Fibroblast of the aortic adventitia (primary cell): ENCODE measurements at regions not wholly inside any gene's neighbourhood (a gene's known extent, or its start where the extent isn't known, plus 50 kb on each side); places are given as distances from the start of the nearest gene placed in this dataset.
A peak's percentile ranks its signal among the peaks of the same experiment; 100 is the strongest.

ENCODE experiments used
- DNase-seq: peaks from one replicate; pipeline ENCODE4 v3.0.0-alpha.2; 2010; ENCODE audit warnings: low read depth
- H3K4me3 ChIP-seq: 2 replicates; pipeline ENCODE4 v1.5.1; 2011; ENCODE audit warnings: low read depth, mild to moderate bottlenecking, control low read depth, low read length, moderate library complexity
- CTCF ChIP-seq: IDR thresholded peaks from 2 replicates; pipeline ENCODE4 v1.5.1; 2011; ENCODE audit warnings: mild to moderate bottlenecking, low read length, control low read depth, inconsistent platforms; ENCODE audit not compliant: insufficient read depth

- no peak overlapping the region for H3K4me3 ChIP-seq
- TF ChIP-seq CTCF, result no peak
- DNase-seq, result no peak
These were observed 516.7 kb upstream of the HTR2A start for GRCh38 chr13:47413526-47413925.

GRCh38 chr13:47413112-47413511 lies 516.3 kb upstream of the HTR2A start:
- TF ChIP-seq CTCF, result no peak

GRCh38 chr13:47409778-47410177 lies 512.9 kb upstream of the HTR2A start:
- no peak for DNase-seq
- no peak for TF ChIP-seq CTCF

More at GRCh38 chr13:47413112-47413511, 516.3 kb upstream of the HTR2A start:
- H3K4me3 ChIP-seq, result no peak overlapping the region
- DNase-seq, result peak; percentile 18

GRCh38 chr13:47408546-47409319 lies 511.9 kb upstream of the HTR2A start:
- no peak for DNase-seq

More at GRCh38 chr13:47409778-47410177, 512.9 kb upstream of the HTR2A start:
- H3K4me3 ChIP-seq, result no peak overlapping the region

GRCh38 chr13:47407808-47408207 lies 511.0 kb upstream of the HTR2A start:
- H3K4me3 ChIP-seq, result no peak overlapping the region
- DNase-seq, result no peak
- no peak for TF ChIP-seq CTCF

More at GRCh38 chr13:47408546-47409319, 511.9 kb upstream of the HTR2A start:
- TF ChIP-seq CTCF, result no peak
- no peak overlapping the region for H3K4me3 ChIP-seq

GRCh38 chr13:47399599-47399998 lies 502.7 kb upstream of the HTR2A start:
- no peak for TF ChIP-seq CTCF
- H3K4me3 ChIP-seq, result no peak overlapping the region
- DNase-seq, result no peak
